GM12878 (cell line): ENCODE measurements at regions not wholly inside any gene's neighbourhood (a gene's known extent, or its start where the extent isn't known, plus 50 kb on each side); places are given as distances from the start of the nearest gene placed in this dataset.

Source experiments
- ATAC-seq: fragments of 200-7000 bp; cut with Tn5 transposase; 3 replicates; pipeline ENCODE4 v1.9.1; 2020; ENCODE audit warnings: mild to moderate bottlenecking, moderate library complexity
- BruUV-seq: library from RNA; stranded (reverse); fragments of 400-500 nt; replicated peaks from 2 replicates; lab custom pipeline; 2021; lab: Mats Ljungman, UMichigan
- CTCF ChIA-PET: fragments of 300-600 bp; sonication (Branson Sonifier 250); formaldehyde crosslinking; extraction: SDS; loops from one replicate; lab custom pipeline; 2021; ENCODE audit warnings: inconsistent platforms; lab: Yijun Ruan, JAX
- POLR2A ChIA-PET: fragments of 350-600 bp; formaldehyde crosslinking; extraction: SDS; loops from one replicate; lab custom pipeline; 2021; ENCODE audit warnings: inconsistent platforms; lab: Charles Lee
- RAD21 ChIA-PET: fragments of 300-600 bp; sonication (Branson Sonifier 250); formaldehyde crosslinking; loops from one replicate; lab custom pipeline; 2023; ENCODE audit warnings: antibody characterized with exemption; ENCODE audit not compliant: unreplicated experiment; lab: Charles Lee
- SMC1A ChIA-PET: fragments of 300-600 bp; sonication (Branson Sonifier 250); formaldehyde crosslinking; loops from one replicate; lab custom pipeline; 2023; ENCODE audit not compliant: unreplicated experiment, uncharacterized antibody; lab: Charles Lee
- DNase-seq: peaks from one replicate; pipeline ENCODE4 v3.0.0-alpha.2; 2011; ENCODE audit warnings: low read depth, low spot score
- FAIRE-seq: peaks from 3 replicates; lab custom pipeline; 2011; peaks lifted over from hg19 to GRCh38; lab: Jason Lieb, UNC
- H2AFZ ChIP-seq: 2 replicates; pipeline ENCODE4 v1.6.0; 2011; ENCODE audit warnings: low read depth, low read length, control low read depth; ENCODE audit not compliant: control insufficient read depth
- H3K27ac ChIP-seq: 2 replicates; pipeline ENCODE4 v1.5.1; 2011; ENCODE audit warnings: control low read depth; ENCODE audit not compliant: control insufficient read depth, insufficient read depth
- H3K27me3 ChIP-seq, 2 experiments: replicated peaks in 1 of 2; 2 replicates each; pipeline versions ENCODE4 v1.6.0 to v1.6.1; 2011; ENCODE audit warnings: low read length in 1 of 2; ENCODE audit not compliant: control insufficient read depth in 2 of 2, insufficient read depth in 2 of 2
- H3K36me3 ChIP-seq, 2 experiments: 2 replicates each; pipeline ENCODE4 v1.5.1; 2011; ENCODE audit warnings: low read length in 1 of 2; ENCODE audit not compliant: control insufficient read depth in 2 of 2, insufficient read depth in 2 of 2
- H3K4me1 ChIP-seq: 2 replicates; pipeline ENCODE4 v1.6.1; 2011; ENCODE audit warnings: mild to moderate bottlenecking, low read length, moderate library complexity, mixed read lengths; ENCODE audit not compliant: control insufficient read depth, insufficient read depth
- H3K4me2 ChIP-seq: 2 replicates; pipeline ENCODE4 v1.6.0; 2011; ENCODE audit warnings: control low read depth; ENCODE audit not compliant: control insufficient read depth, insufficient read depth
- H3K4me3 ChIP-seq: fragments of 200-600 bp; sonication (generic); 2 replicates; pipeline ENCODE4 v1.5.1; 2016
- H3K79me2 ChIP-seq: 2 replicates; pipeline ENCODE4 v1.6.0; 2011; ENCODE audit warnings: low read length; ENCODE audit not compliant: control insufficient read depth, insufficient read depth
- H3K9ac ChIP-seq: 2 replicates; pipeline ENCODE4 v1.8.0; 2011; ENCODE audit warnings: low read length, control low read depth, mixed read lengths; ENCODE audit not compliant: control insufficient read depth, insufficient read depth
- H3K9me3 ChIP-seq: replicated peaks from 3 replicates; pipeline ENCODE4 v1.5.1; 2011; ENCODE audit warnings: mild to moderate bottlenecking, low read length; ENCODE audit not compliant: control insufficient read depth, insufficient read depth
- H4K20me1 ChIP-seq: 2 replicates; pipeline ENCODE4 v1.6.0; 2011; ENCODE audit not compliant: control insufficient read depth, insufficient read depth
- CBX3 ChIP-seq: fragments of 200-600 bp; sonication (generic); IDR thresholded peaks from 2 replicates; pipeline ENCODE4 v1.6.1; 2016; ENCODE audit warnings: low read depth, borderline replicate concordance
- EZH2 ChIP-seq: IDR thresholded peaks from 2 replicates; pipeline ENCODE4 v1.6.1; 2012; ENCODE audit warnings: low read depth, mild to moderate bottlenecking, control low read depth, inconsistent platforms, low read length, borderline replicate concordance; ENCODE audit not compliant: control insufficient read depth
- KDM1A ChIP-seq: fragments of 200-600 bp; sonication (generic); IDR thresholded peaks from 2 replicates; pipeline ENCODE4 v1.6.1; 2016; ENCODE audit warnings: borderline replicate concordance
- NRF1 ChIP-seq: conservative IDR thresholded peaks from 2 replicates; pipeline ENCODE4 v1.6.1; 2011; ENCODE audit warnings: mild to moderate bottlenecking, low read depth, low read length, improper control_type of control experiment
- SPI1 ChIP-seq: IDR thresholded peaks from 2 replicates; pipeline ENCODE4 v1.6.1; 2011; ENCODE audit warnings: low read depth, mild to moderate bottlenecking, low read length, moderate library complexity, borderline replicate concordance; ENCODE audit not compliant: insufficient read depth
- SUZ12 ChIP-seq: fragments of 200-600 bp; sonication (generic); IDR thresholded peaks from one replicate; pipeline ENCODE4 v1.6.1; 2018; ENCODE audit warnings: antibody characterized with exemption, mild to moderate bottlenecking; ENCODE audit not compliant: unreplicated experiment
- TCF3 ChIP-seq: IDR thresholded peaks from 2 replicates; pipeline ENCODE4 v1.6.1; 2012; ENCODE audit warnings: low read depth, mild to moderate bottlenecking, low read length, borderline replicate concordance; ENCODE audit not compliant: insufficient read depth
- ZNF274 ChIP-seq: IDR thresholded peaks from one replicate; pipeline ENCODE4 v1.8.0; 2011; ENCODE audit not compliant: insufficient read length, insufficient read depth
- ZZZ3 ChIP-seq: IDR thresholded peaks from 2 replicates; pipeline ENCODE4 v1.6.1; 2011; ENCODE audit warnings: low read depth; ENCODE audit not compliant: control insufficient read depth, insufficient read length
- WGBS: methylation state at CpG from one replicate; pipeline ENCODE4 v1.1.6; 2016; ENCODE audit warnings: low lambda C conversion rate; ENCODE audit not compliant: insufficient replicate concordance, insufficient coverage; ENCODE audit errors: missing lambda C conversion rate; 5-methylcytosine and 5-hydroxymethylcytosine counted together
- in situ Hi-C: fragments of 300-500 bp; cut with MboI; formaldehyde crosslinking; loops from 9 replicates; pipeline ENCODE4 v1.14.3; 2018; ENCODE audit warnings: mixed read lengths
- intact Hi-C: fragments of 100-400 bp; cut with micrococcal nuclease; formaldehyde crosslinking; loops from one replicate; pipeline ENCODE4 v1.14.2; 2022; ENCODE audit not compliant: unreplicated experiment
- TF ChIP-seq, protein P1 (sequence below): IDR thresholded peaks from 2 replicates; pipeline ENCODE4 v1.6.1; 2011; ENCODE audit warnings: mild to moderate bottlenecking, low read depth, low read length, moderate library complexity; ENCODE audit not compliant: insufficient replicate concordance
- TF ChIP-seq, protein P2 (sequence below): fragments of 450-650 bp; IDR thresholded peaks from 2 replicates; pipeline ENCODE4 v1.6.1; 2017; ENCODE audit warnings: mild to moderate bottlenecking

GRCh38 chr14:57928732-57929131 is 62.8 kb upstream of the SLC35F4 start (continued):
- TF ChIP-seq, protein P1, sequence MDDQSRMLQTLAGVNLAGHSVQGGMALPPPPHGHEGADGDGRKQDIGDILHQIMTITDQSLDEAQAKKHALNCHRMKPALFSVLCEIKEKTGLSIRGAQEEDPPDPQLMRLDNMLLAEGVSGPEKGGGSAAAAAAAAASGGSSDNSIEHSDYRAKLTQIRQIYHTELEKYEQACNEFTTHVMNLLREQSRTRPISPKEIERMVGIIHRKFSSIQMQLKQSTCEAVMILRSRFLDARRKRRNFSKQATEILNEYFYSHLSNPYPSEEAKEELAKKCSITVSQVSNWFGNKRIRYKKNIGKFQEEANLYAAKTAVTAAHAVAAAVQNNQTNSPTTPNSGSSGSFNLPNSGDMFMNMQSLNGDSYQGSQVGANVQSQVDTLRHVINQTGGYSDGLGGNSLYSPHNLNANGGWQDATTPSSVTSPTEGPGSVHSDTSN: no peak
- TF ChIP-seq TCF3: no peak

DNA sequence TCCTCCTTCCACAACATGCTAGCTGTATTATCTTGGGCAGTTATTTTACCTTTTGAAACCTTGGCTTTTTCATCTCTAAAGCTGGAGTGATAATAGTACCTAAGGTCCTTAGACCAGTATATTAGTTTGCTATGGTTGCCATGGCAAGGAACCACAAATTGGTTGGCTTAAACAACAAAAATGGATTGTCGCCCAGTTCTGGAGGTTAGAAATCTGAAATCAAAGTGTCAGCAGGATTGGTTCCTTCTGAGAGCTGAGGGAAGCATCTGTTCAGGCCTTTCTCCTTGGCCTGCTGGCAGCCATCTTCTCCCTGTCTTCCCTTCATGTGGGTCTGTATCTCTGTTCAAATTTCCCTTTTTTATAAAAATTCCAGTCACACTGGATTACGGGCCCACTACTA is 55.5 kb upstream of the SLC35F4 start:
- ATAC-seq: no peak
- H3K9ac ChIP-seq: no peak overlapping the region

More for the DNA sequence above, 55.5 kb upstream of the SLC35F4 start:
- Histone ChIP-seq H3K27ac (no peak overlapping the region), H3K4me3 (no peak overlapping the region), H2AFZ (no peak overlapping the region), H3K4me2 (no peak overlapping the region), H3K36me3 (no peaks in the 10 kb centered on the region), H3K4me1 (no peaks in the 10 kb centered on the region), H3K27me3 (no peaks in the 10 kb centered on the region), H3K79me2 (no peaks in the 10 kb centered on the region), H4K20me1 (no peaks in the 10 kb centered on the region), H3K9me3 (no peaks in the 10 kb centered on the region)
- BruUV-seq: no TSS peak
- 21% methylated on average over 2 of the region's 2 CpGs for WGBS
- TF ChIP-seq EZH2 (no peak), NRF1 (no peak), SPI1 (no peak), KDM1A (no peak), CBX3 (no peak), SUZ12 (no peak), ZNF274 (no peak), ZZZ3 (no peak)
- TF ChIP-seq, protein P2, sequence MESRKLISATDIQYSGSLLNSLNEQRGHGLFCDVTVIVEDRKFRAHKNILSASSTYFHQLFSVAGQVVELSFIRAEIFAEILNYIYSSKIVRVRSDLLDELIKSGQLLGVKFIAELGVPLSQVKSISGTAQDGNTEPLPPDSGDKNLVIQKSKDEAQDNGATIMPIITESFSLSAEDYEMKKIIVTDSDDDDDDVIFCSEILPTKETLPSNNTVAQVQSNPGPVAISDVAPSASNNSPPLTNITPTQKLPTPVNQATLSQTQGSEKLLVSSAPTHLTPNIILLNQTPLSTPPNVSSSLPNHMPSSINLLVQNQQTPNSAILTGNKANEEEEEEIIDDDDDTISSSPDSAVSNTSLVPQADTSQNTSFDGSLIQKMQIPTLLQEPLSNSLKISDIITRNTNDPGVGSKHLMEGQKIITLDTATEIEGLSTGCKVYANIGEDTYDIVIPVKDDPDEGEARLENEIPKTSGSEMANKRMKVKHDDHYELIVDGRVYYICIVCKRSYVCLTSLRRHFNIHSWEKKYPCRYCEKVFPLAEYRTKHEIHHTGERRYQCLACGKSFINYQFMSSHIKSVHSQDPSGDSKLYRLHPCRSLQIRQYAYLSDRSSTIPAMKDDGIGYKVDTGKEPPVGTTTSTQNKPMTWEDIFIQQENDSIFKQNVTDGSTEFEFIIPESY: no peak
- ChIA-PET RAD21 (no interaction called here), SMC1A (no interaction called here), CTCF (no interaction called here), POLR2A (no interaction called here)
- intact Hi-C loops: no loop called here
- no peak for FAIRE-seq
- DNase-seq: no peak
- in situ Hi-C loops: no loop called here
